ENCODE measurements at regions not wholly inside any gene's neighbourhood (a gene's known extent, or its start where the extent isn't known, plus 50 kb on each side); places are given as distances from the start of the nearest gene placed in this dataset.

- ChIA-PET POLR2A (no interaction called here), CTCF (interaction anchor here (1.1 kb wide), 1 partner anchor 10 kb away, joined by 3 read pairs; no protein-coding TSS in a partner anchor)
- no peak for DNase-seq (ENCODE audit: extremely low spot score)
- TF ChIP-seq CTCF (IDR thresholded peaks at IDR 0.05; ENCODE audit: control extremely low read depth, extremely low read depth, low read depth, missing control alignments) = no peak
Measured at GRCh38 chr13:43985422-43986072, 105.8 kb downstream of the LACC1 start.

DNA sequence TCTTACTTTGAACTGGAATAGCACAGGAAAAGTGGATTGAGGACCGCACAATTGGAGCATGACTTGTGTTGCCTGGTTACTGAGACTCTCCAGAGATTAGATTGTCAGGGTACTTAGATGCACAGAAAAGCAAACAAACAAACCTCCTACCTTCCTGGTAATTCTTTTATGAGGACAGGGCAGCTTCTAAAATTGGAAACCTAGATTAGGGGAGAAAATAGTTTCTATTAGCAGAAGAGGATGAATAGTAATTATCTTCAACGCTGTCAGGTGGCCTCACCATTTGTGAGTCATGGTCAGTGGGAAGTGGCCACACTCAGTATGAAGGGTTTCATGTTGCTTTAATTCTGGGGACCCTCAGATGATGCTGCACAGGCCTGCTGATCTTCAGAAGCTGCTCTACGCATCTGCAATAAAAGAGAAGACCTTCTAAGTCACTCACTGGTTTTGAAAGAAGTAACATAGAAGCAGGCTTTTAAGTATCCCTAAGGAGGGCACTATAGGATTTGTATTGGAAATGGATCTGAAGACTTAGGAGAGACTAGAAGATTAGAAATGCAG is 106.8 kb downstream of the LACC1 start:
- ChIA-PET CTCF (interaction anchor here (1.1 to 1.4 kb wide), 2 partner anchors 9 to 984 kb away, joined by 3 read pairs; no protein-coding TSS in a partner anchor), POLR2A (no interaction called here)
- DNase-seq (ENCODE audit: extremely low spot score) = no peak
- no peak for TF ChIP-seq CTCF (IDR thresholded peaks at IDR 0.05; ENCODE audit: control extremely low read depth, extremely low read depth, low read depth, missing control alignments)

DNA sequence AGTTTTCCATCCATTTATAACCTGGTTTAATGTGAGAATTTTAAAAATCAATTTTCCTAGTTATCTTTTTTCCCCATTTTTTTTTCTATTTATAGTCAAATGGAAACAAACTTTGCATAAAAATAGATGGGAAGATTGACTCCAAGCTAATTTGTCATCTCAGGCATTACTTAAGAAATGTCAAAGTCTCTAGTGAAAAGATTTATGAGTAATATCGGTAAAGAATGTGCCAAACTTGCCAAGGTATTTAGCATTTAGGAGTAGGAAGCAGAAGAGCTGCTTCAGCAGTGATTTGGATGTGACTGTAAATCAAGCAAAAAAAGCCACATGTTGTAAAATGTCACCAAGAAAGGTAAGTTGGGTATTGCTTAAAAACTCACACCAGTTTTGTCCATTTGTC is 108.6 kb downstream of the LACC1 start:
- CTCF ChIA-PET = no interaction called here
- POLR2A ChIA-PET = no interaction called here
- no peak for DNase-seq (ENCODE audit: extremely low spot score)
- no peak for TF ChIP-seq CTCF (IDR thresholded peaks at IDR 0.05; ENCODE audit: control extremely low read depth, extremely low read depth, low read depth, missing control alignments)

GRCh38 chr13:43990021-43990420 is 110.3 kb downstream of the LACC1 start:
- POLR2A ChIA-PET = no interaction called here
- CTCF ChIA-PET = no interaction called here
- TF ChIP-seq CTCF (IDR thresholded peaks at IDR 0.05; ENCODE audit: control extremely low read depth, extremely low read depth, low read depth, missing control alignments) = no peak
- DNase-seq (ENCODE audit: extremely low spot score) = no peak

GRCh38 chr13:43990829-43991228 is 111.1 kb downstream of the LACC1 start:
- TF ChIP-seq CTCF (IDR thresholded peaks at IDR 0.05; ENCODE audit: control extremely low read depth, extremely low read depth, low read depth, missing control alignments) = no peak
- ChIA-PET POLR2A (no interaction called here), CTCF (no interaction called here)
- no peak for DNase-seq (ENCODE audit: extremely low spot score)

GRCh38 chr13:43991773-43992201 is 112.1 kb downstream of the LACC1 start:
- no peak for TF ChIP-seq CTCF (IDR thresholded peaks at IDR 0.05; ENCODE audit: control extremely low read depth, extremely low read depth, low read depth, missing control alignments)
- no peak for DNase-seq (ENCODE audit: extremely low spot score)
- CTCF ChIA-PET = no interaction called here
- POLR2A ChIA-PET = no interaction called here

All from GM10248 (cell line).